Mucosa of stomach (tissue), 1 donor: ENCODE measurements at regions not wholly inside any gene's neighbourhood (a gene's known extent, or its start where the extent isn't known, plus 50 kb on each side); places are given as distances from the start of the nearest gene placed in this dataset.

ENCODE experiments used
- H3K27me3 ChIP-seq: one replicate; pipeline ENCODE4 v1.7.0; 2013; ENCODE audit warnings: mild to moderate bottlenecking, low read length; ENCODE audit not compliant: control insufficient read depth, insufficient read depth
- H3K36me3 ChIP-seq: one replicate; pipeline ENCODE4 v1.7.0; 2013; ENCODE audit warnings: low read length; ENCODE audit not compliant: control insufficient read depth, insufficient read depth
- H3K4me1 ChIP-seq: one replicate; pipeline ENCODE4 v1.7.0; 2013; ENCODE audit warnings: mild to moderate bottlenecking, low read length; ENCODE audit not compliant: control insufficient read depth, insufficient read depth
- H3K4me3 ChIP-seq: one replicate; pipeline ENCODE4 v1.7.0; 2013; ENCODE audit warnings: low read length
- H3K9ac ChIP-seq: one replicate; pipeline ENCODE4 v1.7.0; 2013; ENCODE audit warnings: mild to moderate bottlenecking, low read length, moderate library complexity
- H3K9me3 ChIP-seq: one replicate; pipeline ENCODE4 v1.7.0; 2013; ENCODE audit warnings: mild to moderate bottlenecking, low read length, moderate library complexity; ENCODE audit not compliant: control insufficient read depth
- donor health status: Pancreatic carcinoma.

DNA sequence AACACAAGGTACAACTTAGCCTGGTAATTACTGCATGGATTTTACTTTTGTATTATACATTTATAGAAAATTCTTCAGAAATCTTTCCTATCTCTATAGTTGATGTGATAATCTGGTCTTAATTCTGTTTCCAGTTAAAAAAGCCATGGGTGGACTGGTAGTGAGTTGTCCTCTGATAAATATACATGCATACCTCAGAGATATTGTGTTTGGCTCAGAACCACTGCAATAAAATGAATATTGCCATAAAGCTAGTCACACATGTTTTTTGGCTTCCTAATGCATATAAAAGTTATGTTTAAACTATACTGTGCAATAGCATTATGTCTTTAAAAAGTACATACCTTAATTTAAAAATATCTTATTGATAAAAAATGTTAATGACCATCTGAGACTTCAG lies 708.6 kb upstream of the MARCKS start:
- Histone ChIP-seq H3K4me3 (no peak overlapping the region), H3K27me3 (no peaks in the 10 kb centered on the region), H3K9ac (no peak overlapping the region), H3K9me3 (no peaks in the 10 kb centered on the region), H3K36me3 (no peaks in the 10 kb centered on the region), H3K4me1 (no peaks in the 10 kb centered on the region)

DNA sequence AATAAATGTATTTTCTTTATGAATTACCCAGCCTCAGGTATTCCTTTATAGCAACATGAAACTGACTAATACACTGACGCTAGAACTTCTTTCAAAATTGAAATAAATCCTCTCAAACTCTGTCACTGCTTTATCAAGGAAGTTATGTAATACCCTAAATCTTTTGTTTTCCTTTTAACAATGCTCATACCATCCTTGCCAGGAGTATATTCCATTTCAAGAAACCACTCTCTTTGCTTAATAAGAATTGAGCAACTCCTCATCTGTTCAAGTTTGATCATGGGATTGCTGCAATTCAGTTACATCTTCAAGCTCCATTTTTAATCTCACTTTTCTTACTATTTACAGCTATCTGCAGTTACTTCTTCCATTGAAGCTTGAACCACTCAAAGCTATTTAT lies 707.6 kb upstream of the MARCKS start:
- Histone ChIP-seq H3K36me3 (no peaks in the 10 kb centered on the region), H3K9ac (no peak overlapping the region), H3K4me1 (no peaks in the 10 kb centered on the region), H3K4me3 (no peak overlapping the region), H3K9me3 (no peaks in the 10 kb centered on the region), H3K27me3 (no peaks in the 10 kb centered on the region)

GRCh38 chr6:113160306-113161017 lies 696.7 kb upstream of the MARCKS start:
- no peak overlapping the region for H3K9ac ChIP-seq
- H3K4me3 ChIP-seq = no peak overlapping the region
- no peaks in the 10 kb centered on the region for H3K9me3 ChIP-seq
- H3K4me1 ChIP-seq = no peaks in the 10 kb centered on the region
- no peaks in the 10 kb centered on the region for H3K27me3 ChIP-seq
- H3K36me3 ChIP-seq = no peaks in the 10 kb centered on the region

DNA sequence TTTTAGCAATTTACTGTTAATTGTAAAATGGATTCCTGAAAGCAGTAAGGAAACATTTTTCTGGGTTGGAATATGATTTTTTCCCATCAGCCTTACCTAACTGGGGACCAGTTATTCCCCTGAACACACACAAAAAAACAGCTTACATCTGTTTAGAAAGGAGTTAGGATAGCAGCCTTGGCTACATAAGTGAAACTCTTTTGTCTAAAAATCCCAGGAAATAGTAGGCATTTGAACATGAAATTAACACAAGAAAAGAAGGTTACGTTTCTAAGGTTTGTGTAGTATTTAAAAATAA lies 696.2 kb upstream of the MARCKS start:
- no peaks in the 10 kb centered on the region for H3K36me3 ChIP-seq
- no peak overlapping the region for H3K9ac ChIP-seq
- H3K4me1 ChIP-seq = no peaks in the 10 kb centered on the region
- H3K27me3 ChIP-seq = no peaks in the 10 kb centered on the region
- no peaks in the 10 kb centered on the region for H3K9me3 ChIP-seq
- no peak overlapping the region for H3K4me3 ChIP-seq

DNA sequence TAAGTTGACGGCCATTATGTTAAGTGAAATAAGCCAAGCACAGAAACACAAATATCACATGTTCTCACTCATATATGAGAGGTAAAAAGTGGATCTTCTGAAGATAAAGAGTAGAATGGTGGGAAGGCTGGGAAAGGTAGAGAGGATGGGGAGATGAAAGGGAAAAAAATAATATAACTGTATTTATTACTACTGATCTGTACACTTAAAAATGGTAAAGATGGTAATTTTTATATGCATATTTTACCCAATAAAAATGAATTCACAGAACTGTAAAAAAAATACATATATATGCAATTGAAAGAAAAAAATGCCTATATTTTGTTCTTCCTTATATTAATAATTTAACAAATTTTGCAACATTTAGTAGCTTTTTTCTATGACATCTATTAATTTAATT lies 694.4 kb upstream of the MARCKS start:
- Histone ChIP-seq H3K36me3 (no peaks in the 10 kb centered on the region), H3K27me3 (no peaks in the 10 kb centered on the region), H3K9me3 (no peaks in the 10 kb centered on the region), H3K4me3 (no peak overlapping the region), H3K4me1 (no peaks in the 10 kb centered on the region), H3K9ac (no peak overlapping the region)

DNA sequence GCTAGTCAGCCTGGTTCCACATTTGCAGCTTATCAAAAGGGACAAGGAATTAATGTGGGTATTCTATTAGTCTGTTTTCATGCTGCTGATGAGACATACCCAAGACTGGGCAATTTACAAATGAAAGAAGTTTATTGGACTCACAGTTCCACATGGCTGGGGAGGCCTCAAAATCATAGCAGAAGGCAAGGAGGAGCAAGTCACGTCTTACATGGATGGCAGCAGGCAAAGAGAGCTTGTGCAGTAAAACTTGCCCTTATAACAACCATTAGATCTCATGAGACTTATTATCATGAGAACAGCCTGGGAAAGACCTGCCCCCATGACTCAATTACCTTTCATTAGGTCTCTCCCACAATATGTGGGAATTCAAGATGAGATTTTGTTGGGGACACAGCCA lies 689.1 kb upstream of the MARCKS start:
- H3K9ac ChIP-seq = no peak overlapping the region
- H3K4me3 ChIP-seq = no peak overlapping the region
- no peaks in the 10 kb centered on the region for H3K4me1 ChIP-seq

GRCh38 chr6:113169484-113169883 lies 687.7 kb upstream of the MARCKS start:
- H3K9me3 ChIP-seq = no peaks in the 10 kb centered on the region
- H3K4me3 ChIP-seq = no peak overlapping the region
- H3K9ac ChIP-seq = no peak overlapping the region
- H3K4me1 ChIP-seq = no peaks in the 10 kb centered on the region
- H3K27me3 ChIP-seq = no peaks in the 10 kb centered on the region
- H3K36me3 ChIP-seq = no peaks in the 10 kb centered on the region

More for the DNA sequence above, 689.1 kb upstream of the MARCKS start:
- Histone ChIP-seq H3K36me3 (no peaks in the 10 kb centered on the region), H3K9me3 (no peaks in the 10 kb centered on the region), H3K27me3 (no peaks in the 10 kb centered on the region)

- no peaks in the 10 kb centered on the region for H3K36me3 ChIP-seq
- no peaks in the 10 kb centered on the region for H3K9me3 ChIP-seq
- no peaks in the 10 kb centered on the region for H3K27me3 ChIP-seq
- H3K9ac ChIP-seq = no peak overlapping the region
- no peaks in the 10 kb centered on the region for H3K4me1 ChIP-seq
- no peak overlapping the region for H3K4me3 ChIP-seq
These were observed 686.7 kb upstream of the MARCKS start for GRCh38 chr6:113170454-113170853.

DNA sequence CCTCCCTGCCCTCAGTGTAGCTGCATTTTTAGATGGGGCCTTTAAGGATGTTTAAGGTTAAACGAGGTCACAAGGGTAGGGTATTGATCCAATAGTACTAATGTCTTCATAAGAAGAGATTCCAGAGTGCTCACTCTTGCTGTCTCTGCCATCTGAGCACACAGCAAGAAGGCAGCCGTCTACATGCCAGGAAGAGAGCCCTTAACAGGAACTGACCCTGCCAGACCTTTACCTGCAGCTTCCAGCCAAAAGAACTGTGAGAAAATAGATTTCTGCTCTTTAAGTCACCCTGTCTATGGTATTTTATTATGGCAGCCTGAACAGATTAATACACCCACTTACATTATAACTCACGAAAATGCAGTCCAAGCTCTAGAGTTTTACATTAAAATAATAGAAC lies 685.3 kb upstream of the MARCKS start:
- H3K9me3 ChIP-seq = no peaks in the 10 kb centered on the region
- H3K27me3 ChIP-seq = no peaks in the 10 kb centered on the region
- H3K9ac ChIP-seq = no peak overlapping the region
- H3K36me3 ChIP-seq = no peaks in the 10 kb centered on the region
- no peak overlapping the region for H3K4me3 ChIP-seq
- H3K4me1 ChIP-seq = no peaks in the 10 kb centered on the region

DNA sequence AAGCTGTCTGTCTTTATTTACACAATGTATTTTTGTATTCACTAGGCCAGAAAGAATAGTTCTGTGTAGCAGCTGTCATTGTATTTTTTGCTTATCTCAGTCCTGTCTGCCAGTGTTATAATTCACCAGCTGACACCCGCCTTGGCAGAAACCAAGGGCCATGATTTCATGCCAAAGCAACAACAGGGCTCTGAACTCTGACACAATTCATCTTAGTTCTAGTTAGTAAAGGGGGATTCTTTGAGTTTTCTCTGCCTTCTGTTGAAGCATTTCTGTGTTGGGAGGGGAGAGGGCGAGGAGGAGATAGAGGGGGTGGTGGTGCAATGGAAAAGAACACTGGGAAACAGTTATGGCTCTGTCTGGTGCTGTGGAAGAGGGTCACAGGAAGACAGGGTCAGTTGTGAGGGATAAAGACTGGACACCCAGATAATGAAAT lies 684.6 kb upstream of the MARCKS start:
- no peaks in the 10 kb centered on the region for H3K4me1 ChIP-seq
- H3K9me3 ChIP-seq = no peaks in the 10 kb centered on the region
- H3K27me3 ChIP-seq = no peaks in the 10 kb centered on the region
- H3K4me3 ChIP-seq = no peak overlapping the region
- H3K9ac ChIP-seq = no peak overlapping the region
- no peaks in the 10 kb centered on the region for H3K36me3 ChIP-seq

DNA sequence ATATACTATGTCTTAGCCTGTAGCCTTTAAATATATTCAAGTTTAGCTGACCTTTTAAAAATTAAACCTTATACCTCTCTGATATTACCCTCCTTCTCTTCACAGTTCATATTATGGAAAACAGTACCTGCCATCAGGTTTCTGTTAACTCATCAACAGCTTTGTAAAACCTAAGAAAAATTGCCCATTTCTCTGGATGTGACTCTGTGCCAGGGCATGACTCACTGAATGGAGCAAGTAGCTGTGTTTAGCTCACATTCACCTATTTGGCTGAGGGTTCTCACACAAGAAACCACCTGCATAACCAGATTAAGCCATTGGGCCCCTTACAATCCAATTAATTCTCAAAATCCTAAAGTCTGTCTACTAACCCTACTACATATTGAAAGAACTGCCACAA lies 678.8 kb upstream of the MARCKS start:
- H3K4me3 ChIP-seq = no peak overlapping the region
- H3K36me3 ChIP-seq = no peaks in the 10 kb centered on the region
- H3K9me3 ChIP-seq = no peaks in the 10 kb centered on the region
- no peaks in the 10 kb centered on the region for H3K4me1 ChIP-seq
- H3K9ac ChIP-seq = no peak overlapping the region
- no peaks in the 10 kb centered on the region for H3K27me3 ChIP-seq

DNA sequence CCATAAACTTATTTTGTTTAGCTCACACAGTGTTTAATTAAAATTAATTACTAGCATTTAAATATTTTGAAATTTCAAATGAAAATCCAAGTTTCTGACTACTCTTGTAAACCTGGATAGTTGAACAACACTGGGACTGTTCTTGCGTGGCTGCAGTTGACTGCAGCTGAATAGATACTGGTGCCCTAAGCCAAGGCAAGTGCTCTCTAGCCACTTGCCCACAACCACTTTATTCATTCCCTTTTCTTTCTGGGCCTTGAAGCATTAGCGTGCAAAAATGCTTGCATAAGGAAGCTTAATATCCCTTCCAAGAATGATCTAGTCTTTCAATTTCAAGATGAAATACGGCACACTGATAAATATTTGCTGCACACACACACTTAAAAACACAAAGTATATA lies 676.0 kb upstream of the MARCKS start:
- H3K4me3 ChIP-seq = no peak overlapping the region
- no peaks in the 10 kb centered on the region for H3K36me3 ChIP-seq
- no peaks in the 10 kb centered on the region for H3K9me3 ChIP-seq
- H3K4me1 ChIP-seq = no peaks in the 10 kb centered on the region
- H3K27me3 ChIP-seq = no peaks in the 10 kb centered on the region
- no peak overlapping the region for H3K9ac ChIP-seq
